Activated T-helper 1 cell treated with anti-CD3 and anti-CD28 coated beads, Interleukin-12 subunit alpha, Interleukin-12 subunit beta, Interleukin-2, Interleukin-4 antibody, amounts not matched to agents 30 ng/mL and 10 ng/mL and 1 ng/mL, durations not matched to agents 14 hours and 24 hours and 36 hours (primary cell): ENCODE measurements at regions not wholly inside any gene's neighbourhood (a gene's known extent, or its start where the extent isn't known, plus 50 kb on each side); places are given as distances from the start of the nearest gene placed in this dataset.

Experiments
- DNase-seq: peaks from one replicate; pipeline ENCODE4 v3.0.0; 2021; ENCODE audit warnings: low spot score
- H3K27ac Mint-ChIP-seq: one replicate; pipeline ENCODE4 v1.8.0; 2021; ENCODE audit warnings: mild to moderate bottlenecking, mixed read lengths
- H3K27me3 Mint-ChIP-seq: one replicate; pipeline ENCODE4 v1.8.0; 2022; ENCODE audit warnings: mild to moderate bottlenecking, moderate library complexity, mixed read lengths; ENCODE audit not compliant: insufficient read depth
- H3K36me3 Mint-ChIP-seq: one replicate; pipeline ENCODE4 v1.8.0; 2021; ENCODE audit warnings: low read depth, mixed read lengths
- H3K4me1 Mint-ChIP-seq: one replicate; pipeline ENCODE4 v1.8.0; 2021; ENCODE audit warnings: low read depth, mixed read lengths
- H3K4me3 Mint-ChIP-seq: one replicate; pipeline ENCODE4 v1.8.0; 2021; ENCODE audit warnings: mild to moderate bottlenecking, moderate library complexity, mixed read lengths
- H3K9me3 Mint-ChIP-seq: one replicate; pipeline ENCODE4 v1.8.0; 2021; ENCODE audit warnings: mixed read lengths
- intact Hi-C: fragments of 100-400 bp; cut with micrococcal nuclease; formaldehyde crosslinking; loops from one replicate; pipeline ENCODE4 v1.15.1; 2024

DNA sequence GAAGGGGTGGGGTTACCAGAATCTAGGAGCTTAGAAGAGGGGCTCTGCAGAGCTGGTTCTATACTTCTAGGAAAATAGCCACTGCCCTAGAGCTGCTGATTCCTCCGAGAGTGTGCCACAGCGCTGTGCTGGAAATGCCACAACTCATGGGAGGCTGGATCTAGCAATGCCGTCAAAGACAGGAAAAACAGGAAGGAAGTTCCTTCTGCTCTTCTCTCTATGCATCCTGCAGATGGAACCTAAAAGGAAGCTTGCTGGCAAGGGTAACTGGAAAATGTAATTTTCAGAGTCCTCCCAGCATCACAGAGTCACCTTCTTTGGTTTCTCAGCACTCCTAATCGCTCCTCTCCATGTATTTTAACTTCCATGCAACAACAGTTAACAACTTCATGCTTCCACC is 121.2 kb upstream of the TLL1 start:
- no peaks in the 10 kb centered on the region for H3K27me3 Mint-ChIP-seq
- no peaks in the 10 kb centered on the region for H3K36me3 Mint-ChIP-seq
- no peaks in the 10 kb centered on the region for H3K4me1 Mint-ChIP-seq
- no peak overlapping the region for H3K4me3 Mint-ChIP-seq
- DNase-seq = no peak
- H3K9me3 Mint-ChIP-seq = no peaks in the 10 kb centered on the region
- intact Hi-C loops = no loop called here
- H3K27ac Mint-ChIP-seq = no peak overlapping the region

GRCh38 chr4:165754664-165755063 is 118.4 kb upstream of the TLL1 start:
- Mint-ChIP-seq H3K27me3 (no peaks in the 10 kb centered on the region), H3K4me3 (no peak overlapping the region), H3K4me1 (no peaks in the 10 kb centered on the region), H3K27ac (no peak overlapping the region), H3K9me3 (no peaks in the 10 kb centered on the region), H3K36me3 (no peaks in the 10 kb centered on the region)
- intact Hi-C loops = no loop called here
- no peak for DNase-seq

- Mint-ChIP-seq H3K36me3 (no peaks in the 10 kb centered on the region), H3K9me3 (no peaks in the 10 kb centered on the region), H3K27ac (no peak overlapping the region), H3K4me3 (no peak overlapping the region), H3K4me1 (no peaks in the 10 kb centered on the region), H3K27me3 (no peaks in the 10 kb centered on the region)
- DNase-seq = no peak
- intact Hi-C loops = no loop called here
These were observed 116.2 kb upstream of the TLL1 start for GRCh38 chr4:165756836-165757235.

GRCh38 chr4:165757451-165757850 is 115.6 kb upstream of the TLL1 start:
- intact Hi-C loops = no loop called here
- Mint-ChIP-seq H3K9me3 (no peaks in the 10 kb centered on the region), H3K4me3 (no peak overlapping the region), H3K36me3 (no peaks in the 10 kb centered on the region), H3K4me1 (no peaks in the 10 kb centered on the region), H3K27me3 (no peaks in the 10 kb centered on the region), H3K27ac (no peak overlapping the region)
- DNase-seq = no peak

DNA sequence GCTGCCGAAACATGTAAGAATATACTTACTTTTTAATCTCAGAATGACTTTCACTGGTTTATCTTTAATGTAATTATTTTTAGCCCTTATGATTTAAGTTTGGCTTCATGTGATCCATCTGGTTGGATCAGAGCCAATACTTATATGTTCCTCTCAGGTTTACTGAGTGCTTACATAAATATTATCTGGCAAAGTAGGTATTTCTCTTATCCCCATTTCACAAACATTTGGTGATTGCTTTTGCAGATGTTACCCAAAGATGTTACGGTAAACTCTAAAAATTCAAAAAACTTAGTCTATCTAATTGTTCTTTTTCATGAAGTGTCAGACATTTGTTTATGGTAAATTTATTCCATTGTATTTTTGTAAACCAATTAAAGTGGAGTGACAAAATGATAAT is 115.0 kb upstream of the TLL1 start:
- DNase-seq = no peak
- Mint-ChIP-seq H3K9me3 (no peaks in the 10 kb centered on the region), H3K27me3 (no peaks in the 10 kb centered on the region), H3K27ac (no peak overlapping the region), H3K36me3 (no peaks in the 10 kb centered on the region), H3K4me3 (no peak overlapping the region), H3K4me1 (no peaks in the 10 kb centered on the region)
- intact Hi-C loops = no loop called here

GRCh38 chr4:165760182-165760581 is 112.9 kb upstream of the TLL1 start:
- no peak for DNase-seq
- H3K9me3 Mint-ChIP-seq = no peaks in the 10 kb centered on the region
- intact Hi-C loops = no loop called here
- no peaks in the 10 kb centered on the region for H3K36me3 Mint-ChIP-seq
- no peak overlapping the region for H3K27ac Mint-ChIP-seq
- H3K4me1 Mint-ChIP-seq = no peaks in the 10 kb centered on the region
- no peak overlapping the region for H3K4me3 Mint-ChIP-seq
- no peaks in the 10 kb centered on the region for H3K27me3 Mint-ChIP-seq

DNA sequence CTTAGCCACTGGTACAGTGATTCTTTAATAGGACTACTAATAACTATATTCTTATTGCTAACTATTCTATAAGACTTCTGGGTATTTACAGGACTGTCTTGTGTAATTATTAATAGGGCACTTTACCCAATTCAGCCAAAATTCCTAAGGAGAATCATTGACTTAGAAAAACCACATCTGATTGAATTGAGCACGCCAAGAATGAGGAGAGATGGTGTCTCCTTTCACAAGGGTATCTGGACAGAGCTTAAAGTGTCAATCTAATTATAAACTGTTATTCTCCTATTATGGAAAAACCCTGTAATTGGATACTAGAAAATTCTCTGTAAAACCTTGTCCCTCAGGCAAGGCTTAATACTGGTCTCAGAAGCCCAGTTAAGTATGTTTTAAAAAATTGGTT is 111.1 kb upstream of the TLL1 start:
- no peaks in the 10 kb centered on the region for H3K9me3 Mint-ChIP-seq
- DNase-seq = no peak
- no peaks in the 10 kb centered on the region for H3K36me3 Mint-ChIP-seq
- no peak overlapping the region for H3K4me3 Mint-ChIP-seq
- H3K27ac Mint-ChIP-seq = no peak overlapping the region
- intact Hi-C loops = no loop called here
- H3K4me1 Mint-ChIP-seq = no peaks in the 10 kb centered on the region
- H3K27me3 Mint-ChIP-seq = no peaks in the 10 kb centered on the region

- Mint-ChIP-seq H3K36me3 (no peaks in the 10 kb centered on the region), H3K4me3 (no peak overlapping the region), H3K27me3 (no peaks in the 10 kb centered on the region), H3K9me3 (no peaks in the 10 kb centered on the region), H3K27ac (no peak overlapping the region), H3K4me1 (no peaks in the 10 kb centered on the region)
- intact Hi-C loops = no loop called here
- no peak for DNase-seq
These were observed 109.4 kb upstream of the TLL1 start for GRCh38 chr4:165763640-165764039.

DNA sequence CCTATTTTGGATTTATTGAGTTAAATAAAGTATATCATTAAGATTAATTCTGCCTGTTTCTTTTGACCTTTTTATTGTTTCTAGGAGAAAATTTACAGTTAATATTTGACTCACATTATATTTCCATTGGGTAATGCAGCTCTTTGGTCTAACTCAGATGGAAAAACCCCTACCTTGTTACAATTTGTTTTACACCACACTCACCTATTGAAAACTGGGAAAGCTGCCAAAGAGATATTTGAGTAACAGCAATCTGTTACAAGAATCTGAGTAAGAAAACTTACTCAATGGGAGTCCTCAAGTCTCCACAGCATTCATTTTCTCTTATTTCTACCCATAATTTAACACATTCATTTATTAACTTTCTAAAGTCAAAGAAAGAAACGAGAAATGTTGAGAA is 108.0 kb upstream of the TLL1 start:
- Mint-ChIP-seq H3K27me3 (no peaks in the 10 kb centered on the region), H3K4me3 (no peak overlapping the region), H3K27ac (no peak overlapping the region), H3K36me3 (no peaks in the 10 kb centered on the region), H3K9me3 (no peaks in the 10 kb centered on the region), H3K4me1 (no peaks in the 10 kb centered on the region)
- intact Hi-C loops = no loop called here
- no peak for DNase-seq

DNA sequence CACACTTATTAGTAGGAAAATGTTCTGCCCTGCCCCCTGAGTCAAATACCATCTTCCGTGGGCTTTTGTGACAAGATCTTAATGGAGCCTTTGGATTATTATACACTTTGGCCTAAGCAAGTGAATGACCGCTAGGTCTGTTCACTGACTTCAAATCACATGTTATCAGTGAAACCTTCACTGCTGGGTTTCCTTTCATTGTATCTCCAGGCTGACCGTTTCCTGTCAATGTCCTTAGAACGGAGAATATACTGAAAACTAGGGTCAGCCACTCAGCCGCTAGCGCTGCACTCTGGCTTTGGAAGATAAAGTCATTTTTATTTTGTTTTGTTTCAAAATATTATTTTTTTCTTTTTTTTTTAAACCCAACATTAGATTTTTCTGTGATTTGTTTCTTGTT is 107.0 kb upstream of the TLL1 start:
- Mint-ChIP-seq H3K36me3 (no peaks in the 10 kb centered on the region), H3K4me3 (no peak overlapping the region), H3K4me1 (no peaks in the 10 kb centered on the region), H3K9me3 (no peaks in the 10 kb centered on the region), H3K27ac (no peak overlapping the region), H3K27me3 (no peaks in the 10 kb centered on the region)
- DNase-seq = no peak
- intact Hi-C loops = no loop called here

GRCh38 chr4:165766976-165767375 is 106.1 kb upstream of the TLL1 start:
- Mint-ChIP-seq H3K4me1 (no peaks in the 10 kb centered on the region), H3K27ac (no peak overlapping the region), H3K9me3 (no peaks in the 10 kb centered on the region), H3K36me3 (no peaks in the 10 kb centered on the region), H3K27me3 (no peaks in the 10 kb centered on the region), H3K4me3 (no peak overlapping the region)
- intact Hi-C loops = no loop called here
- DNase-seq = no peak

DNA sequence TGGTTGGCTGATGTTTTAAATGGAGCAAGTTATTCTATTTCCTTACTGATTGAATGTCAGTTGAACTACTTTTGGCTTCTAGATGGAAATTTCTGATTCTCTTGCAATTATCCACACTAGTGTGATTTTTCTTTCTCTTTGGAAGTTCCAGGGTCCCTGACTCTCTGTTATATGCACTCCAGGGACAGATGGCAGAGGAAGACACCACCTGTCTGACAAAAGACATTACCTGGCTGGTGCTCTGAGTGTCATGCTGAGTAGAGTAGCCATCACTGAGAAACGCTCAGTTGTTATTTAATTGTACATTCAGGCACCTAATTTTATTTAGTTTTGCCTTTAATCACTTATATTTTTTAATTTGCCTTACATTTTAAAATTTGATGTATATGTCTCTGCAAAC is 105.4 kb upstream of the TLL1 start:
- DNase-seq = no peak
- no peaks in the 10 kb centered on the region for H3K36me3 Mint-ChIP-seq
- no peaks in the 10 kb centered on the region for H3K9me3 Mint-ChIP-seq
- no peaks in the 10 kb centered on the region for H3K27me3 Mint-ChIP-seq
- no peak overlapping the region for H3K27ac Mint-ChIP-seq
- H3K4me1 Mint-ChIP-seq = no peaks in the 10 kb centered on the region
- intact Hi-C loops = no loop called here
- no peak overlapping the region for H3K4me3 Mint-ChIP-seq

GRCh38 chr4:165768281-165768680 is 104.8 kb upstream of the TLL1 start:
- Mint-ChIP-seq H3K27ac (no peak overlapping the region), H3K9me3 (no peaks in the 10 kb centered on the region), H3K36me3 (no peaks in the 10 kb centered on the region), H3K4me1 (no peaks in the 10 kb centered on the region), H3K27me3 (no peaks in the 10 kb centered on the region), H3K4me3 (no peak overlapping the region)
- intact Hi-C loops = no loop called here
- no peak for DNase-seq

DNA sequence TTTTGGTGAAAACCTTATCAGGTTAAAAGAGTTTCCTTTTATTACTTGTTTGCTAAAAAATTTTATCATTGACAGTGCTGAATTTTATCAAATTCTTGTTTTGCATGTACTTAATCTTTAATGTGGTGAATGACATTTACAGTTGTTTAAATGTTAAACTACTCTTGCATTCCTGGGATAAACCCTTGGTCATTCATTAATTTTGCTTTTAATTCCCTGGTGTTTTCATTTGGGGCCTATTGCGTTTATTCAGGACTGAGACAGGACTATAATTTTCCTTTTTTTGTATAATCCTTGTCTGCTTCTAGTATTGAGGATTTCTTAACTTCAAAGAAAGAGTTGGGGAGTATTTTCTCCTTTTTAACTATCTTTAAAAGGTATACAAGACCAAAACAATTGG is 98.7 kb upstream of the TLL1 start:
- Mint-ChIP-seq H3K4me1 (no peaks in the 10 kb centered on the region), H3K9me3 (no peaks in the 10 kb centered on the region), H3K27me3 (no peaks in the 10 kb centered on the region), H3K36me3 (no peaks in the 10 kb centered on the region), H3K27ac (no peak overlapping the region), H3K4me3 (no peak overlapping the region)
- intact Hi-C loops = no loop called here
- DNase-seq = no peak
